SK-N-SH (cell line): ENCODE measurements at regions not wholly inside any gene's neighbourhood (a gene's known extent, or its start where the extent isn't known, plus 50 kb on each side); places are given as distances from the start of the nearest gene placed in this dataset.

Experiments
- CHD2 ChIP-seq: fragments of 150-350 bp; IDR thresholded peaks from 2 replicates; pipeline ENCODE4 v1.6.1; 2018; ENCODE audit warnings: low read length; ENCODE audit not compliant: partially characterized antibody
- GABPA ChIP-seq: IDR thresholded peaks from 2 replicates; pipeline ENCODE4 v1.4.0; 2012; ENCODE audit warnings: low read depth, mild to moderate bottlenecking
- POLR2AphosphoS5 ChIP-seq: IDR thresholded peaks from 2 replicates; pipeline ENCODE4 v1.6.1; 2012; ENCODE audit warnings: low read depth, low read length
- RAD21 ChIP-seq: IDR thresholded peaks from 2 replicates; pipeline ENCODE4 v1.6.1; 2012; ENCODE audit warnings: mild to moderate bottlenecking, low read length
- RFX5 ChIP-seq: IDR thresholded peaks from 2 replicates; pipeline ENCODE4 v1.6.1; 2012; ENCODE audit warnings: mild to moderate bottlenecking, improper control_type of control experiment, low read length
- TF ChIP-seq, protein P1 (sequence below): IDR thresholded peaks from 2 replicates; pipeline ENCODE4; 2012
- TF ChIP-seq, protein P2 (sequence below): fragments of 200-600 bp; sonication (generic); IDR thresholded peaks from 2 replicates; pipeline ENCODE4 v1.6.1; 2017; ENCODE audit warnings: antibody characterized with exemption, mild to moderate bottlenecking, moderate library complexity
- TF ChIP-seq, protein P3 (sequence below): IDR thresholded peaks from 2 replicates; pipeline ENCODE4 v1.4.0; 2012; ENCODE audit warnings: low read depth, borderline replicate concordance

DNA sequence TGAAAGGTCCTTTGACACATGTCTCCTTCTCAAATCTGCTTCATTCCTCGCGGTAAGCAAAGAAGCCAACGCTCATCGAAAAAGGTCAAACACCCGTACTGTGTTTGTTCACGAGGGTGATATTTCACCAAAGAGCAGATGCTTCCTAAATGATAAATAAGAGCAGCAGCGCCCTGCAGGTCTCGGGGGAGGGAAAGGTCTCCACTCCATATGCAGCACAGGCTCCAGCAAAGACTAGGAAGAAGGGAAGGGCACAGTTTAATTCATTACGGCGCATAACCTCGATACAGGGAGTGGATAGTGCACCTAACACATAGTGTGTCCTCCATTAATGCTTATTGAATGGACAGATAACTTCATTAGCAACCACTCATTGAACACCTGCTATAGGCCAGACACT, 593.3 kb downstream of the CDK5RAP2 start:
- TF ChIP-seq RAD21: no peak
- TF ChIP-seq, protein P1, sequence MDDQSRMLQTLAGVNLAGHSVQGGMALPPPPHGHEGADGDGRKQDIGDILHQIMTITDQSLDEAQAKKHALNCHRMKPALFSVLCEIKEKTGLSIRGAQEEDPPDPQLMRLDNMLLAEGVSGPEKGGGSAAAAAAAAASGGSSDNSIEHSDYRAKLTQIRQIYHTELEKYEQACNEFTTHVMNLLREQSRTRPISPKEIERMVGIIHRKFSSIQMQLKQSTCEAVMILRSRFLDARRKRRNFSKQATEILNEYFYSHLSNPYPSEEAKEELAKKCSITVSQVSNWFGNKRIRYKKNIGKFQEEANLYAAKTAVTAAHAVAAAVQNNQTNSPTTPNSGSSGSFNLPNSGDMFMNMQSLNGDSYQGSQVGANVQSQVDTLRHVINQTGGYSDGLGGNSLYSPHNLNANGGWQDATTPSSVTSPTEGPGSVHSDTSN: no peak
- TF ChIP-seq GABPA: no peak
- TF ChIP-seq CHD2: no peak
- no peak for TF ChIP-seq RFX5
- TF ChIP-seq, protein P2, sequence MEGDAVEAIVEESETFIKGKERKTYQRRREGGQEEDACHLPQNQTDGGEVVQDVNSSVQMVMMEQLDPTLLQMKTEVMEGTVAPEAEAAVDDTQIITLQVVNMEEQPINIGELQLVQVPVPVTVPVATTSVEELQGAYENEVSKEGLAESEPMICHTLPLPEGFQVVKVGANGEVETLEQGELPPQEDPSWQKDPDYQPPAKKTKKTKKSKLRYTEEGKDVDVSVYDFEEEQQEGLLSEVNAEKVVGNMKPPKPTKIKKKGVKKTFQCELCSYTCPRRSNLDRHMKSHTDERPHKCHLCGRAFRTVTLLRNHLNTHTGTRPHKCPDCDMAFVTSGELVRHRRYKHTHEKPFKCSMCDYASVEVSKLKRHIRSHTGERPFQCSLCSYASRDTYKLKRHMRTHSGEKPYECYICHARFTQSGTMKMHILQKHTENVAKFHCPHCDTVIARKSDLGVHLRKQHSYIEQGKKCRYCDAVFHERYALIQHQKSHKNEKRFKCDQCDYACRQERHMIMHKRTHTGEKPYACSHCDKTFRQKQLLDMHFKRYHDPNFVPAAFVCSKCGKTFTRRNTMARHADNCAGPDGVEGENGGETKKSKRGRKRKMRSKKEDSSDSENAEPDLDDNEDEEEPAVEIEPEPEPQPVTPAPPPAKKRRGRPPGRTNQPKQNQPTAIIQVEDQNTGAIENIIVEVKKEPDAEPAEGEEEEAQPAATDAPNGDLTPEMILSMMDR: no peak
- TF ChIP-seq, protein P3, sequence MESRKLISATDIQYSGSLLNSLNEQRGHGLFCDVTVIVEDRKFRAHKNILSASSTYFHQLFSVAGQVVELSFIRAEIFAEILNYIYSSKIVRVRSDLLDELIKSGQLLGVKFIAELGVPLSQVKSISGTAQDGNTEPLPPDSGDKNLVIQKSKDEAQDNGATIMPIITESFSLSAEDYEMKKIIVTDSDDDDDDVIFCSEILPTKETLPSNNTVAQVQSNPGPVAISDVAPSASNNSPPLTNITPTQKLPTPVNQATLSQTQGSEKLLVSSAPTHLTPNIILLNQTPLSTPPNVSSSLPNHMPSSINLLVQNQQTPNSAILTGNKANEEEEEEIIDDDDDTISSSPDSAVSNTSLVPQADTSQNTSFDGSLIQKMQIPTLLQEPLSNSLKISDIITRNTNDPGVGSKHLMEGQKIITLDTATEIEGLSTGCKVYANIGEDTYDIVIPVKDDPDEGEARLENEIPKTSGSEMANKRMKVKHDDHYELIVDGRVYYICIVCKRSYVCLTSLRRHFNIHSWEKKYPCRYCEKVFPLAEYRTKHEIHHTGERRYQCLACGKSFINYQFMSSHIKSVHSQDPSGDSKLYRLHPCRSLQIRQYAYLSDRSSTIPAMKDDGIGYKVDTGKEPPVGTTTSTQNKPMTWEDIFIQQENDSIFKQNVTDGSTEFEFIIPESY: no peak
- TF ChIP-seq POLR2AphosphoS5: no peak
